ENCODE measurements at regions not wholly inside any gene's neighbourhood (a gene's known extent, or its start where the extent isn't known, plus 50 kb on each side); places are given as distances from the start of the nearest gene placed in this dataset.

DNA sequence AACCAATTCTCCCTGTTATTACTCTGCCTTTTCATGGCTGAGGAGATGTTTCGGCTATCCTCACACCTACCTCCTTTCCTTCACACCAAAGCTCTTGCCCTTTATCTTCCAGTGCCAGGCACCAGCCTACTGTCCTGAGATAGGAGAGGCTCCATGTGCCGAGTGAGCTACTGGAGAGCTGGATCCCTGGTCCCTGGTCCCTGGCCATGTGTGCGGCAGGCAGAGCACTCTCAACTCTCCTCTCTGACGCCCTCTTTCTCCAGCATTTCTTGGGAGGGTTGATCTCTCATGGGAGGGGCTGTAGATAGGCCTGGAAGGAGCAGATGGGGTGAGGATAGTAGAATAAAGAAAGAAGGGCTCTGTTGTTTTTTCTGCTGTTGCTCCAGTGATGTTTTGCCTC, 277.1 kb upstream of the UMPS start:
- CTCF ChIA-PET, result interaction anchor here (1.3 to 4.4 kb wide), 2 partner anchors 13 to 102 kb away, joined by 3 to 16 read pairs; no protein-coding TSS in a partner anchor
- DNase-seq (ENCODE audit: low read depth, low spot score), result no peak
- no peaks in the 10 kb centered on the region for H3K9me3 ChIP-seq (replicated peaks; ENCODE audit: control insufficient read depth, insufficient read depth, low read length)
- dilution Hi-C loops (cut with MboI; ENCODE audit: extremely low pct_ligation_motif_present, low sequenced_read_pairs), result no loop called here
- H4K20me1 ChIP-seq (replicated peaks; ENCODE audit: control insufficient read depth, extremely low read depth, insufficient read depth, low read length), result no peaks in the 10 kb centered on the region
- no peak for TF ChIP-seq EZH2 (IDR thresholded peaks at IDR 0.05; ENCODE audit: borderline replicate concordance, low read depth, low read length, severe bottlenecking)
- TF ChIP-seq, protein P1, sequence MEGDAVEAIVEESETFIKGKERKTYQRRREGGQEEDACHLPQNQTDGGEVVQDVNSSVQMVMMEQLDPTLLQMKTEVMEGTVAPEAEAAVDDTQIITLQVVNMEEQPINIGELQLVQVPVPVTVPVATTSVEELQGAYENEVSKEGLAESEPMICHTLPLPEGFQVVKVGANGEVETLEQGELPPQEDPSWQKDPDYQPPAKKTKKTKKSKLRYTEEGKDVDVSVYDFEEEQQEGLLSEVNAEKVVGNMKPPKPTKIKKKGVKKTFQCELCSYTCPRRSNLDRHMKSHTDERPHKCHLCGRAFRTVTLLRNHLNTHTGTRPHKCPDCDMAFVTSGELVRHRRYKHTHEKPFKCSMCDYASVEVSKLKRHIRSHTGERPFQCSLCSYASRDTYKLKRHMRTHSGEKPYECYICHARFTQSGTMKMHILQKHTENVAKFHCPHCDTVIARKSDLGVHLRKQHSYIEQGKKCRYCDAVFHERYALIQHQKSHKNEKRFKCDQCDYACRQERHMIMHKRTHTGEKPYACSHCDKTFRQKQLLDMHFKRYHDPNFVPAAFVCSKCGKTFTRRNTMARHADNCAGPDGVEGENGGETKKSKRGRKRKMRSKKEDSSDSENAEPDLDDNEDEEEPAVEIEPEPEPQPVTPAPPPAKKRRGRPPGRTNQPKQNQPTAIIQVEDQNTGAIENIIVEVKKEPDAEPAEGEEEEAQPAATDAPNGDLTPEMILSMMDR (IDR thresholded peaks at IDR 0.05; ENCODE audit: extremely low read depth in 1 of 2, insufficient read depth in 1 of 2, low read depth in 1 of 2, low read length in 2 of 2), result no peak
- no peak for TF ChIP-seq FOS (IDR thresholded peaks at IDR 0.05; ENCODE audit: borderline replicate concordance, insufficient read depth, low read length)
- TF ChIP-seq MYC (IDR thresholded peaks at IDR 0.05; ENCODE audit: low read depth, low read length), result no peak
- no peak for TF ChIP-seq GATA2 (IDR thresholded peaks at IDR 0.05; ENCODE audit: insufficient read depth, insufficient read length, low read depth, low read length)
- TF ChIP-seq, protein P2, sequence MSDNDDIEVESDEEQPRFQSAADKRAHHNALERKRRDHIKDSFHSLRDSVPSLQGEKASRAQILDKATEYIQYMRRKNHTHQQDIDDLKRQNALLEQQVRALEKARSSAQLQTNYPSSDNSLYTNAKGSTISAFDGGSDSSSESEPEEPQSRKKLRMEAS (IDR thresholded peaks at IDR 0.05; ENCODE audit: insufficient read depth, insufficient read length), result no peak
- no peak for TF ChIP-seq JUN (IDR thresholded peaks at IDR 0.05; ENCODE audit: borderline replicate concordance, insufficient read depth, insufficient read length, low read depth)
- no peak for TF ChIP-seq POLR2AphosphoS5 (IDR thresholded peaks at IDR 0.05; ENCODE audit: insufficient read depth, low read depth, low read length)
- no peak for TF ChIP-seq POLR2A (IDR thresholded peaks at IDR 0.05; ENCODE audit: low read depth, low read length)
- no peak overlapping the region for H2AFZ ChIP-seq (ENCODE audit: low read depth, low read length)
- no peaks in the 10 kb centered on the region for H3K9me1 ChIP-seq (replicated peaks; ENCODE audit: control insufficient read depth, extremely low read depth, insufficient read depth, low read length)
- no peak overlapping the region for H3K27ac ChIP-seq (ENCODE audit: insufficient read depth, low read depth, low read length)
- POLR2A ChIA-PET, result no interaction called here
- no peaks in the 10 kb centered on the region for H3K27me3 ChIP-seq (ENCODE audit: control insufficient read depth in 2 of 2, insufficient read depth in 2 of 2, low read length in 2 of 2)
- no peaks in the 10 kb centered on the region for H3K79me2 ChIP-seq (ENCODE audit: control insufficient read depth, insufficient read depth, low read length)
- no peaks in the 10 kb centered on the region for H3K36me3 ChIP-seq (ENCODE audit: control insufficient read depth in 2 of 2, extremely low read depth in 1 of 2, insufficient read depth in 2 of 2, low read length in 2 of 2)
- BruUV-seq (replicated peaks), result no TSS peak
- intact Hi-C loops (cut with micrococcal nuclease), result no loop called here
- H3K9ac ChIP-seq (replicated peaks; ENCODE audit: extremely low read depth, insufficient read depth, low read length), result no peak overlapping the region
- H3K4me2 ChIP-seq (ENCODE audit: insufficient read depth, low read length), result no peak overlapping the region
- no peaks in the 10 kb centered on the region for H3K4me1 ChIP-seq (ENCODE audit: control insufficient read depth, extremely low read depth, insufficient read depth, low read length)
- no peak for FAIRE-seq
- H3K4me3 ChIP-seq (replicated peaks in 1 of 3; ENCODE audit: insufficient read depth in 1 of 3, low read depth in 1 of 3, low read length in 3 of 3), result no peak overlapping the region
